ENCODE measurements at regions not wholly inside any gene's neighbourhood (a gene's known extent, or its start where the extent isn't known, plus 50 kb on each side); places are given as distances from the start of the nearest gene placed in this dataset.
"Not testable (repeated sequence)": the region's sequence is repeated elsewhere in the genome, so short reads cannot be mapped to it uniquely, and the experiment has no call there.

DNA sequence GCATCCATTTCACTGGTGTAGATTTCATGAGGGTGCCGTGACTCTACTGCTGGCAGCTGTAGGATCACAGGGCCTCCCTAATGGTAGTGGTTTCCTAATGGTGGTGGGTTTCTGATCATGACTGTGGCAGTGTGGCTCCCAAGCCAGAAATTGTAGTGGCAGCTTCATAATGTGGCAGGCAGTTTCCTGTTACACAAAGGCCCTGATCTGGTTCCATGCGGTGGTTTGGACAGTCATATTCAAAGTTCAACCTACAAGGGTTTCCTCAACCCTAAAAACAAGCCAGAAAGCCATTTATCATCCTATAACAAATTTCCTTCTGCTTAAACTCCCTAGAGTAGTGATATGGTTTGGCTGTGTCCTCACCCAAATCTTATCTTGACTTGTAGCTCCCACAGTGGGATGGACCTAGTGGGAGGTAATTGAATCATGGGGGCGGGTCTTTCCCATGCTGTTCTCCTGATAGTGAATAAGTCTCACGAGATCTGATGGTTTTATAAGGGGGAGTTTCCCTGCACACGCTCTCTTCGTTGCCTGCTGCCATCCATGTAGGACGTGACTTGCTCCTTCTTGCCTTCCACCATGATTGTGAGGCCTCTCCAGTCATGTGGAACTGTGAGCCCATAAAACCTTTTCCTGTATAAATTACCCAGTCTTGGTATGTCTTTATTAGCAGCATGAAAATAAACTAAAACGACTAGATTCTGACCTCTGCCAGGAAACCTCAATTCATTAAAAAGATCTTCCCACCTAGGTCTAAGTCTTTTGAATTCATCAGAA lies 257.1 kb downstream of the EFCAB11 start:
- no peak for DNase-seq (ENCODE audit: low read depth, low spot score)

DNA sequence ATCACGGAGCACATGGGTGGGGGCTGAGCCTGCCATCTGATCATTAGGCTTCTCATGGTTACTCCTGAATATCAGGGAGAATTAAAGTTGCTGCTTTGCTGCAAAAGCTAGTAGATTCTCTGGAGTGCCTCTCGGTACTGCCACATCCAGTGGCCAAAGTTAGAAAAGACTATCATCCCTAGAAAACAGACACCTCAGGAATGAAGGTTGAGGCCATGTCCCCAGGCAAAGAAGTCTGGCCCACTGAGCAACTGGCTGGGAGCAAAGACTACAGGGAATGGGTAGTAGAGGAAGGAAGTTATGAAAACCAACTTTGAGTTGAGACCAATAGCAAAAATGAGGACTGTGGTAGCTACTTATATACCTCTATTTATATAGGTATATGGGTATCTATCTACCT lies 258.7 kb downstream of the EFCAB11 start:
- DNase-seq (ENCODE audit: low read depth, low spot score): no peak

DNA sequence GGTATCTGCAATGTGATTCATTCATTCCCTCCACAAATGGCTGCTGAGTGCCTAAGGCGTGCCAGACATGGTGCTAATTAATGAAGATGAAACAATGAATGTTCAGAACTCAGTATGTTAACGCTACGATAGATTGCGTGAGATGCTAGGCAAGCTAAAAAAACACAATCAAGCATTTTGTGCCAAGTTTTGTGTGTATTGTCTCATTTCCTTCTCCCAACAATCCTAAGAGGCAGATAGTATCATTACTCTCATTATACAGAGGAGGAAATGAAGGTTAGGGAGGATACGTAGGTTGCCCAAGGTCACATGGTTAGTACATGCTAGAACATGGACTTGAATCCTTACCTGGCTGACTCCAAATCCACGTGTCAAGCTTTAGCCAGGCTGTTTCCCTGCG lies 264.4 kb downstream of the EFCAB11 start:
- no peak for DNase-seq (ENCODE audit: low read depth, low spot score)

DNA sequence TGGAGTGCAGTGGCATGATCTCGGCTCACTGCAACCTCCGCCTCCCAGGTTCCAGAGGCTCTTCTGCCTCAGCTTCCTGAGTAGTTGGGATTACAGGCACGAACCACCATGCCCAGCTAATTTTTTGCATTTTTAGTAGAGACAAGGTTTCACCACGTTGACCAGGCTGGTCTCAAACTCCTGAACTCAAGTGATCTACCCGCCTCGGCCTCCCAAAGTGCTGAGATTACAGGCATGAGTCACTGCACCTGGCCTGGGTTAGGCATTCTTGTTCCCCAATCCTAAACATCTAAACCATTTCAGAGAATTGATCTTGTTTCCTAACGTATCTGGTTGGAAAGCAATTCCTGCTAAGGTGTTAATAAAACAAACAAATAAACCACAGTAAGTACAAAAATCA lies 264.8 kb downstream of the EFCAB11 start:
- not testable (repeated sequence) for DNase-seq (ENCODE audit: low read depth, low spot score)

DNA sequence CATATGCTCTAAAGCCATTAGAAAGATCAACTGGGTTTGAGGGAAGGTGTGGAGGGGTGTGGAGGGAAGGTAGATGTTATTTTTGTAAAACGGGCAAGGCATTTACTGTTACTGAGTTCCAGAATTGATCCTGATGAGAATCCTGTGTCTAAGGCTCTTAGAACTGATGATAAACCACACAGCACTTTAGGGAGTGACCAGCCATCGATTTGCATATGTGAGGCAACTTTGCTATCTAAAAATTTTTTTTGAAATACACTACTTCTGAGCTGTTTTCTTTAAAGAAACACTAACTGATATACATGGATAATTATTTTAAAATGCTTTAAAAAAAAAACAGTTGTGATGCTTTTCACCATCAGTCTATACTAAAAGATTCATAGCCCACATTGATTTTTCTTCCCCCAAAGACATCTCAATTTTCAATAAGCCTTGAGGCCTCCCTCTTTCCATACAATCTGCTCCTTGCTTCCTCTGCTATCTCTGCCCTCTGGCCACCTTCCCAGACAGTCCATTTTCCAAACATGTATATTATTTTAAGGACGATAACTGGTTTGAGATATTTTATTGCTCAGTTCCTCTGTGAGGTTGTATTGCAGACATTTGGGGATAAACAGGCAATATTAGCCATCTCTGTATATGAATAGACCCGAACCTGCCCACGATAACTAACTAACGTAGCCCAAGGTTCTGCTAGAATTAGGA lies 265.9 kb downstream of the EFCAB11 start:
- DNase-seq (ENCODE audit: low read depth, low spot score): no peak

DNA sequence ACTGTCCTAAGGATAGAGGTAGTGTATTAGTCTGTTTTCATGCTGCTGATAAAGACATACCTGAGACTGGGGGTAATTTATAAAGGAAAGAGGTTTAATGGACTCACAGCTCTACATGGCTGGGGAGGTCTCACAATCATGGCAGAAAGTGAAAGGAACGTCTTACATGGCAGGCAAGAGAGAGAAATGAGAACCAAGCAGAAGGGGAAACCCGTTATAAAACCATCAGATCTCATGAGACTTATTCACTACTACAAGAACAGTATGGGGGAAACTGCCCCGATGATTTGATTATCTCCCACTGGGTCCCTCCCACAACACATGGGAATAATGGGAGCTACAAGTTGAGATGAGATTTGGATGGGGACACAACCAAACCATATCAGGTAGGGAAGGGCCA lies 267.4 kb downstream of the EFCAB11 start:
- DNase-seq (ENCODE audit: low read depth, low spot score): not testable (repeated sequence)

DNA sequence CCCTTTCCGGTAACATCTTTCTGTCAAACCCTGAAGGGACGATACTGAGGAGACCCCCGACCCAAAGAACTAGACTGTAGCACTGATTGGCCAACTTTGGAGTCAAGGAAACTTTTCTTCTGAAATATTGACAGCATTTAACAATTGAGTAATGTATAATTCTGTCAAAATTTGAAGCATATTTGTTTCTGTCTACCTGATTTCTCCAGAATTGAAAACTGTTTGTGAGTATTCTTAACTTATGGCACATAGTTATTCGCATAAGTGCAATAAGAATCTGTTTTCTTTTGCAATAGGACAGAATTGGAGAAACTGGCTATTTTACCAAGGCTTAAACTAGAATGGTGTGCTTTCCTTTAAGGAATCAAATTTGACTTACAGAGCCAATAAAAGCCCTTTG lies 267.1 kb upstream of the FOXN3 start:
- no peak for DNase-seq (ENCODE audit: low read depth, low spot score)

DNA sequence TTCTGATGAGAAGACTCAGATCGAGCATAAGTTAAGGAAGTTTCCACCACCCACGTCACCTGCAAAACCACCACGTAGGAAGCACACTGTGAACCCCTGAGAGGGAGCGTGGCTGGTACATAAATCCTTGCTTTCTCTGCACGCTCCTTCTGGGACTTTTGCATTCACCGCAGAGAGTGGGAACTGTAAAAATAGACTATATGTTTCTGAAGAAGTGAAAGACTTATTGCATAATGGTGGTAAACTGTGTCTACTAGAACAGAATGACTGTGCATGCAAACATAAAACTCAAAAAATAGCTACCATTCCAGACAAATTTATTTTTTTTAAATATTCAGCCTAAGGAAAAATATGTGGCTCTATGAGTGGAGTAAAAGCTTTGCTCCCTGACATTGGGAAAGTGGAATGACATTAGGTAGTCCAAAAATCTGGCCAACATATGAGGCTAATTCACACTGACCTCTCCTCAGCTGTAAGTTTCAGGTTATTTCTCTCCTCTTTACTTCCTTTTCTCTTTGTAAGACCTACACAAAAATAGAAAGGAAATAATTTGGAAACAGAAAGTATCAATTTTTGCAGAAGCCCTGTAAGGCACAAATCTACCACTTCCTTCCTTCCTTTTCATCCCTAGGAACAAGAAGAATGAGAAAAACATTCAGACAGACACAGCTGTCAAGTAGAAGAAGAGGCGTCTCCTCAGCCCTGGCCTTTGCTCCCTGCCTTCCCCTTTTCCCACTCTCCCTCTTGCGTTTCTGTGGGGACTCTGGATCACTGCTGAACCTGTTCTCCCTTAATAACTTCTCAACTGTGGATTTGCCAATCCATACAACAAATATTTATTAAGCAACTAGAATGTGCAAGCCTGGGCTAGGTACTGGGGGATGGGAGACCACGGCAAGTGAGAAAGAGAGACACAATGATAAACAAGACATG lies 264.3 kb upstream of the FOXN3 start:
- peak; percentile 52 for DNase-seq (ENCODE audit: low read depth, low spot score)

DNA sequence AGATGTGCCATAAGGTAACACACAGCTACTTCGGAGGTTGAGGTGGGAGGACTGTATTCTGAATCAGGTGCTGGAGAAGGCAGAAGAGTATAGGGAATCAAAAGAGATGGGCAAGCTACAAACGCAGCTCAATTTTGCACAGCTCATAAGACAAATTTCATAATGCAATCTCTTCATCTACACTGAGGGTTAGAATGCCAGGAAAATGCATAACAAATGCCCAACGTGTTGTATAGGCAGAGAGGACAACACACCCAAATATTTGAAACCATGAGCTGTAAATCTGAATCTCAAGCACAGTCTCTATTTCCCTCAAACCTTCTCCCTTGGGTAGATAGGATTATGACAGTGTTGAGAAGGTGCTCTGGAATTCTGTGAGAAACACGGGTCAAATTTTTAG lies 263.1 kb upstream of the FOXN3 start:
- DNase-seq (ENCODE audit: low read depth, low spot score): no peak

DNA sequence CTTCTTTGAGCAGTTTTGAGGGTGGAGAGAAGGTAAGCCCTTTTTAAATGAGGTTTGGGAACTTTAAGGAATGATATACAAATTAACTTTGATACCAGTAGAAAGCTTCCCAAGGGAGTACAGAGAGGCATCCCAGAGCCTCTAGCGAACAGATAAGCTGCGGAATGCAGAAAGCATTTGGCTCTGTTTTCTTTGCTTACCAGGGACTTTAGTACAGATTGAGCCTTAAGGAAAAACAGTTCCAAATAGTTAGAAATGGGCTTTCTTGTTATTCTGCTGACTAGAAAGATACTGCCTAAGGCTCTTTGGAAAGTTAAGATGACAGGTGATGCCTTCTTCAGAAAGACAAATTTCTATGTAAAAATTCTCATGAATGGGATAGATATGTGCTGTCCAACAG lies 261.7 kb upstream of the FOXN3 start:
- no peak for DNase-seq (ENCODE audit: low read depth, low spot score)

DNA sequence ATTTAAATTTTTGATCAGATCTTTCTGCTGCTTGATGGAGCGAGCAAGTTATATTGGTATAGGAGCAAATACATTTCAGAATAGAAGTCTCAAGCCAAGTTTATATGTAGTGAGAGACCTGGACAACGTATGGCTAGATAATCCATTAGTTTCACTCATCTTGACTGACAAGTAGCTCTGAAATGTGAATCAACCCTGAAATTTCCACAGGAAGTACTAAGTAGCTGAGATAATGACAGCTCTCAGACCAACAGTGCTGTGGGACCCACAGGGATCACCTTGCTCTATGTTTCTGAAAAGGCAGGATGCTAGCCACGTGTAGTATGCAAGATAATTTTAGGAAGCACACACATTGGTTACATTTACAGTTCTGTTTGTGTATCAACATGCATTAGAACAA lies 258.6 kb upstream of the FOXN3 start:
- DNase-seq (ENCODE audit: low read depth, low spot score): no peak

DNA sequence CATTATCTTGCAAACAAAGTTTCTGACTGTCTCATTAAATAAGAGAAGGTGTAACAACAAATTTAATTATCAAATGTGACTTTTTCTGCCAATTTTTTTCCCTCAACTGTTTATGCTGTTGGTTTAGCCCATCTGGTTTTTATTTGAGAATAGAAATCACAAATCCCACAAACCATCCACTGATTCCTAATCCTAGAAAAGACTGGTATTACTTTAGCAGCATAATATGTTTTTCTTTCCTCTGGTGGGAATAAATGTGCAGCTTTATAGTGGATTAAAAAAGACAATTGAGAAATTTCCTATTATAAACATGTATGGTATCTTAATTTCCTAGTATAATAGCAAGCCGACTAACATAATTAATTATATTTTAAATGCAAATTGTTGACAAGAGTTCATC lies 257.9 kb upstream of the FOXN3 start:
- no peak for DNase-seq (ENCODE audit: low read depth, low spot score)

DNA sequence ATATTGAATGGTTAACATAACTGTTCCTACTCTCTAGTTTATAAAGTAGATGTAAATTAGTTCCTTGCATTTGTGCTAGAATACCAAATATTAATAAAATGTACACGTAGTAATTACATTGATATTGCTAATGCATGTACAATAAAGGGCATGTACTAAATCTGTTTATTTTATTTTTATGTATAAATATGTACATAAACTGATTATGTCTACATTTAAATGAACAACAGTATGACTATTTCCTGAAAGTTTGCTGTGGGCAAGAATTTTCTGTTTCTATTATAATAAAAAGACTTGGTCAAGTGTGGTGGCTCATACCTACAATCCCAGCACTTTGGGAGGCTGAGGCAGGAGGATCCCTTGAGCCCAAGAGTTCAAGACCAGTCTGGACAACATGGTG lies 257.2 kb upstream of the FOXN3 start:
- no peak for DNase-seq (ENCODE audit: low read depth, low spot score)

DNA sequence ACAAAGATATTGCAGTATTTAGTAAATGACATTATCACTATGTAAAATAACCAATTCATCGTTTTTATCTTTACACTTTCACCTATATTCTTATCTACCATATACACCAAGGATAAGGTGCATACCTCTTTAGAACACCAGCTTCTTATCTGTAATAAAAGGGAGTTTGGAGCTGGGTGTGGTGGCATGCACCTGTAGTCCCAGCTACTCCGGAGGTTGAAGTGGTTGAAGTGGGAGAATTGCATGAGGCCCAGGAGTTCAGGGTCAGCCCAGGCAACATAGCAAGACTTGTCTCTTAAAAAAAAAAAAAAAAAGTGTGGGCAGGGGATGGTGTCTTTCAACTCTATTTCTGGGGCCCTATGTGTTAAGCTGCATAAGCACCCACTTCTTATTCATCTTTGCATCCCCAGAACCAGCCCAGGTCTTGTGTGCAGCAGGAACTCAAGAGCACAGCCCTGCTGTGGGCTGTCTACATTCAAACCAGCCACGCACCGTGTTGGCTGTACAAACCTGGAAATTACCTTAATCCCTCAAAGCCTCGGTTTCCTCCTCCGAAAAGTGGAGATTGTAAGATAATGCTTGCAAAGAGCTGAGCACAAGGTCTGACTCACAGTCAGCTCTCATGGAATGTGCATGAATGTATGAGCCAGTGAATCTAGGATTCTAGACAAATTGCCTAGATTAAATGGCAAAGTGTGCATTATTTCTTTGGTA lies 256.6 kb upstream of the FOXN3 start:
- DNase-seq (ENCODE audit: low read depth, low spot score): no peak

DNA sequence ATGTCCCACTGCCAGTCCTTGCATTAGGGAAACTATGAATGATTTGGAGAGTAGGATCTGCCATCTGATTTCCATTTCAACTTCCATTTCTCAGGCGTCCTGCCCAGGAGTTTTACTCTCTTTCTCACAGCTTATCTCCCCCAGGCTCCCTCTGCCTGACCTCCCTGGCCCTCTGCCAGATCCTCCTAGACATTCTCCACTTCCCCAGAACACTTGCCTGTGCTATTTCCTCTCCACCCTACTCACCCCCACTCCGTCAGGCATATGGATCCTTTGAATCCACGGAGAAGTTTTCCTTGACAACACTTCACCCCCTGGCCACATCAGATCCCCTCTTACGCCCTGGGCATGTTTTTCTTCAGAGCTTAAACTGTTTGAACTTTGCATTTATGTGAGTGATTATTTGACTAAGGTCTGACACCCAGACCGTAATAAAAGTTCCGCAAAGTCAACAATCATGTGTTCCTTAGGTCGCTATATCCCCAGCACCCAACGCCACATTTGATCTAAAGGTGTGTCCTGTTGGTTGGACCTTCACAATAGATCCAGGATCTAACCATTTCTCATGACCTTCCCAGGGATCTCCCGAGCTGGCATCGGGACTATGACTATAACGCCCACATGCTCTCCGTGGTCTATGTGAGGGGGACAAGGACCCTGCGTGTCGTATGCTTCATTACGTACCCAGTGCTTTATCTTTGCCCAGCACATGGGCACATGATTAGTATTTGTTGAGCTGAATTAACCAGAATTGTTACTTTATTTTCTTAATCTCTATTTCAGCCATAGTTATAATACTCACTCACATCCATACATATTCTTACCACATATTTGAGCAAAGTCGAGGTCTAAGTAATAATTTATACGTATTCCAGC lies 255.8 kb upstream of the FOXN3 start:
- DNase-seq (ENCODE audit: low read depth, low spot score): no peak

DNA sequence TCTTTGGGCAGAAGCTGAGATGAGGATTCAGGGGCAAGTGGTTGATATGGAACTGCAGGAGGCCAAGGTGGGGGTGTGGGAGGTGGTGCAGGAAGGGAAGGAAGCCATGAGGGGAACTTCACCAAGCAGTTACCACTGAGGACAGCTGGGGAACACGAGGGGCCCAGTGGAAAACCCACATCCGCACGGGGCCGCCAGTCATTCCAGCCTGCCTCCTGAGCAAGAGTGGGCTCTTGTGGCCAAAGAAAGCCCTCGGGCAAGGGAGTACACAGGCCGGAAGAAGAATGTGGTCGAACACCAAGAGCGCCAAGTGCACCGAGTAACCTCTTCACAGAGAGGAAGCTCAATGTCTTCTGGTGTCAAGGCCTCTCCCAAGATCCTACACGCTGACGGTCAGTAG lies 252.2 kb upstream of the FOXN3 start:
- no peak for DNase-seq (ENCODE audit: low read depth, low spot score)

DNA sequence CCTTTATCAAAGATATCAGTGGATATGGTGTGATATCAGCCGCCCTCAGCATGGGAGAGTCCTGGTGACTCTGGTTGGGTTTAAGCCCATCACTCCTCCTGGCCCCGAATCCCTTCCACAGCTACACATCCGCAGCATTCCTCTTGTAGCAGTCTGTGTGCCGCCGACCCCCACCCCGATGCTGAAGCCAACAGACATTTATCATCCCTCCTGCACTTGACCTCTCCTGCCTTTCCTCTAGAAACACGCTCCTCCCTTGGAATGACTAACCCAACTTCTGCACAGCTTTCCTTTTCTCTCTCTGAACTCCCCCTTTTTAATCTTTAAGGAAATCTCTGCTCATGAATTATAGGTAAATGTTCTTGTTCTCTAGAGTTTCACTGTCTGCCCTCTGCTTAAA lies 250.9 kb upstream of the FOXN3 start:
- no peak for DNase-seq (ENCODE audit: low read depth, low spot score)

DNA sequence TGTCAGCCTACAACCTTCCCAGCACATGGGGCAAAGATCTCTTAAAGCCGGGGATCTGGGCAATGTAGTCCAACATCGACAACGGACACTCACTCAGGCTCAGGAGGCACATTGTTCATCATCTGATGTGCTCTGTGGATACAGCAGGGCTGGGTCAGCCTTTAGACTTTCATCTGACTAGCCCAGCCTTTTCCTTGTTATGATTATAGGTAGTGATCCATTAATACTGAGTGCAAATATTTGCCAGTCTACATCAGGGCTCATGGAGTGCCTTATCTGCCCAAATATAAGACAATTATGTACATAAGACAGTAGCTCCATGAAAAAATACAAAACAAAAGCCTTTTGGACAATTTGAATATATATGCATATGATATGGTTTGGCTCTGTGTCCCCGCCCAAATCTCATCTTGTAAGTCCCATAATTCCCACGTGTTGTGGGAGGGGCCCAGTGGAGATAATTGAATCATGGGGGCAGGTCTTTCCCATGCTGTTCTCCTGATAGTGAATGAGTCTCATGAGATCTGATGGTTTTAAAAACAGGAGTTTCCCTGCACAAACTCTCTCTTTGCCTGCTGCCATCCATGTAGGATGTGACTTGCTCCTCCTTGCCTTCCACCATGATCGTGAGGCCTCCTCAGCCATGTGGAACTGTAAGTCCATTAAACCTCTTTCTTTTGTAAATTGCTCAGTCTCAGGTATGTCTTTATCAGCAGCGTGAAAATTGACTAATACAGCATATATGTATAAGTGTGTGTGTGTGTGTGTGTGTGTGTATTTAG lies 248.5 kb upstream of the FOXN3 start:
- not testable (repeated sequence) for DNase-seq (ENCODE audit: low read depth, low spot score)

DNA sequence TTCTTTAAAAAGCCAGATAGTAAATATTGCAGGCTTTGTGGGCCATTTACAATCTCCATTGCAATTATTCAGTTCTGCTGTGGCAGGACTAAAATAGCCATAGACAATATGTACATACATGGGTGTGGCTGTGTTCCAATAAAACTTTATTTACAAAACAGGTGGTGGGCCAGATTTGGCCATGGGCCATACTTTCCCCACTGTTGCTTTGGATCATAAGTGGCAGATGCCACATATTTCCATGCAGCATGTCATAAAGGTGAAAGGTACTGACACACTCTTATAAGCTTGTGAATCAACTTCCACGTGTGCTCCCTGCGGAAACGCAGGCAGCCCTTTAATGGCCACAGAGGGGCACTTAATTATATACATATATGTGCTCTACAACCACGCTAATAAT lies 244.4 kb upstream of the FOXN3 start:
- no peak for DNase-seq (ENCODE audit: low read depth, low spot score)
